GM19468 (cell line): ENCODE measurements at regions not wholly inside any gene's neighbourhood (a gene's known extent, or its start where the extent isn't known, plus 50 kb on each side); places are given as distances from the start of the nearest gene placed in this dataset.

Experiments used
- ATAC-seq: cut with Tn5 transposase; IDR thresholded peaks from one replicate; pipeline ENCODE4 v1.9.1; 2021; ENCODE audit warnings: mild to moderate bottlenecking, moderate library complexity, moderate number of reproducible peaks; ENCODE audit not compliant: unreplicated experiment; ENCODE audit errors: extremely low read depth

- no peak for ATAC-seq
Measured at GRCh38 chr18:33873112-33873511, 295.1 kb downstream of the ASXL3 start.

GRCh38 chr18:33871363-33872025 is 293.5 kb downstream of the ASXL3 start:
- ATAC-seq, result no peak

GRCh38 chr18:33870059-33870458 is 292.0 kb downstream of the ASXL3 start:
- ATAC-seq, result no peak

GRCh38 chr18:33866386-33866785 is 288.4 kb downstream of the ASXL3 start:
- no peak for ATAC-seq

GRCh38 chr18:33863912-33864311 is 285.9 kb downstream of the ASXL3 start:
- ATAC-seq, result no peak

GRCh38 chr18:33854827-33855139 is 276.8 kb downstream of the ASXL3 start:
- ATAC-seq, result no peak

- ATAC-seq, result no peak
Measured at GRCh38 chr18:33854086-33854826, 276.2 kb downstream of the ASXL3 start.

GRCh38 chr18:33853187-33853586 is 275.2 kb downstream of the ASXL3 start:
- ATAC-seq, result no peak

GRCh38 chr18:33851546-33852078 is 273.6 kb downstream of the ASXL3 start:
- ATAC-seq, result no peak

- no peak for ATAC-seq
Measured at GRCh38 chr18:33849731-33850130, 271.7 kb downstream of the ASXL3 start.

GRCh38 chr18:33844232-33844631 is 266.2 kb downstream of the ASXL3 start:
- ATAC-seq, result no peak

GRCh38 chr18:33841221-33841967 is 263.4 kb downstream of the ASXL3 start:
- ATAC-seq, result no peak

GRCh38 chr18:33840212-33840593 is 262.2 kb downstream of the ASXL3 start:
- ATAC-seq, result no peak

- ATAC-seq, result peak; percentile 75
Measured at GRCh38 chr18:33839452-33840211, 261.6 kb downstream of the ASXL3 start.

- ATAC-seq, result no peak
Measured at GRCh38 chr18:33838054-33838453, 260.0 kb downstream of the ASXL3 start.

GRCh38 chr18:33837191-33837590 is 259.2 kb downstream of the ASXL3 start:
- ATAC-seq, result no peak

- ATAC-seq, result no peak
Measured at GRCh38 chr18:33836564-33836963, 258.5 kb downstream of the ASXL3 start.

GRCh38 chr18:33835419-33835818 is 257.4 kb downstream of the ASXL3 start:
- no peak for ATAC-seq

- ATAC-seq, result no peak
Measured at GRCh38 chr18:33833842-33834241, 255.8 kb downstream of the ASXL3 start.

- no peak for ATAC-seq
Measured at GRCh38 chr18:33831424-33831823, 253.4 kb downstream of the ASXL3 start.
